GM18520 (cell line): ENCODE measurements at regions not wholly inside any gene's neighbourhood (a gene's known extent, or its start where the extent isn't known, plus 50 kb on each side); places are given as distances from the start of the nearest gene placed in this dataset.

Experiments used
- ATAC-seq: cut with Tn5 transposase; IDR thresholded peaks from one replicate; pipeline ENCODE4 v1.9.1; 2021; ENCODE audit not compliant: unreplicated experiment

- ATAC-seq, result no peak
Measured at GRCh38 chr1:221801773-221802516, 60.1 kb upstream of the DUSP10 start.

GRCh38 chr1:221801251-221801661 lies 59.4 kb upstream of the DUSP10 start:
- no peak for ATAC-seq

- no peak for ATAC-seq
Measured at GRCh38 chr1:221800831-221801230, 58.9 kb upstream of the DUSP10 start.

- no peak for ATAC-seq
Measured at GRCh38 chr1:221797506-221797905, 55.6 kb upstream of the DUSP10 start.

GRCh38 chr1:221796700-221797099 lies 54.8 kb upstream of the DUSP10 start:
- ATAC-seq, result no peak

GRCh38 chr1:221795380-221795779 lies 53.5 kb upstream of the DUSP10 start:
- peak; percentile 40 for ATAC-seq

GRCh38 chr1:221794935-221795334 lies 53.0 kb upstream of the DUSP10 start:
- ATAC-seq, result no peak

- ATAC-seq, result peak; percentile 70
Measured at GRCh38 chr1:221794079-221794670, 52.3 kb upstream of the DUSP10 start.

- ATAC-seq, result peak; percentile 45
Measured at GRCh38 chr1:221793439-221794078, 51.7 kb upstream of the DUSP10 start.

GRCh38 chr1:221791846-221792245 lies 50.0 kb upstream of the DUSP10 start:
- ATAC-seq, result no peak
